GM19023 (cell line): ENCODE measurements at regions not wholly inside any gene's neighbourhood (a gene's known extent, or its start where the extent isn't known, plus 50 kb on each side); places are given as distances from the start of the nearest gene placed in this dataset.
"Not testable (repeated sequence)": the region's sequence is repeated elsewhere in the genome, so short reads cannot be mapped to it uniquely, and the experiment has no call there.

ENCODE experiments used
- ATAC-seq: cut with Tn5 transposase; IDR thresholded peaks from one replicate; pipeline ENCODE4 v1.9.1; 2021; ENCODE audit warnings: mild to moderate bottlenecking, moderate library complexity; ENCODE audit not compliant: unreplicated experiment

DNA sequence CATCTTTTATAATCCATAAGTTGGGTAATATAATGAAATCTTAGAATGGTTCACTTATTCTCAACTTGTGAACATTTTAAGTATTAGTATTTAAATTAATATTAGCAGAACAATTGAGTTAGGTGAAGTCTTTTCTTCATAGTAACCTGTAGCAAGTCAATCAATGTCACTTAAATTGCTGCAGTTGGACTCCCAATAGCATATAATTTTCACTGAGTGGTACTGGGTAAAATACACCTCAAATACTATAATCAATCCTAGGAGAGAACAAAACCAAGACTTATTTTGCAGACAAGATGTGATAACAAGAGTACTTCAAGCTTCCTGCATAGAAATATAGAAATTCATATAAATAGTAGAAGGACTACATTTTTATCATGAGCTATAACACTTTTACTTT lies 677.9 kb upstream of the LRRN3 start:
- no peak for ATAC-seq

DNA sequence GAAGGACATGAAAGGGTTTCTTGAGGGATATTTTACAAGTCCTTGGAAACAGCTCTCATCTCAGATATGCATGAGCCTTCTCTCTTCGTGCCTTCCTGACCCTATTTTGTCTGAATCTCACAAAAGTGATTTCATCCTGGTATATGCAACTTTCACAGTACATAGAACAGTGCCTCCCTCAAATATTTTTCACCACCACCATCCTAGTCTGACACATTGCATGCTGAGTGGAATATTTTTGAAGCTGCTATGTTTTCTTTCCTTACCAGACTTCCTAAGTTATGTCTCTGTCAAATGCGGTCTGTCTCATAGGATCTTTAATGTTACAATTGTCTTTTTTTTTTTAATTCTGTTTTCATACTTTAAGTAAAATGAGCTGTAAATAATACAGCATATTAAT lies 673.3 kb upstream of the LRRN3 start:
- no peak for ATAC-seq

DNA sequence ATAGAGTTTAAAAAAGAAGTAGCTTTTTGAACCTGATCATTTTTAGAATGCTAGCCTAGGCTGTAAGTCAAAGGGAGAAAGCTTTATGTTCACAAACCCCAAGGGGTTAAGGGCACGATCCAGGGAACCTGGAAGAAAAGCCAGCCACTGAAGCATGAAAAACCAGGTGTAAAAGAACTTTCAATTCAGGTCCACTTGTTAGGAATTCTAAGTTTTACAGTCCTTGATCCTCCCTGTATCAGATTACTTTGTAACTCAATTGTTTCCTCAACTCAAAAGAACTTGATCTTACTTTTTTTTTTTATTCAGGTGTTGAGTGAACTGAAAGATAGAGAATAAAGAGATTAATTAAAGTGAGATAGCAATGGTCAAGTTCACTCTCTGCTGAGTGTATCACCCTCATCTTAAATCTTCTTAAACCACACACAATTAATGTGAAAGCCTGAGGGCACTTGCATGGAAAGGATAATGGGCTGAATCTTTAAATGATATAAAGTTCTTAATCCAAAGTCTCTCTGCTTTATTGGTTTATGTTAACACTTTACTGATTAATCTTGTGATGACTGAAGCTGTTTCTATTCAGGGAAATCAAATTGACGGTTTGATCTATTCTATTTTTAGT lies 672.2 kb upstream of the LRRN3 start:
- no peak for ATAC-seq

DNA sequence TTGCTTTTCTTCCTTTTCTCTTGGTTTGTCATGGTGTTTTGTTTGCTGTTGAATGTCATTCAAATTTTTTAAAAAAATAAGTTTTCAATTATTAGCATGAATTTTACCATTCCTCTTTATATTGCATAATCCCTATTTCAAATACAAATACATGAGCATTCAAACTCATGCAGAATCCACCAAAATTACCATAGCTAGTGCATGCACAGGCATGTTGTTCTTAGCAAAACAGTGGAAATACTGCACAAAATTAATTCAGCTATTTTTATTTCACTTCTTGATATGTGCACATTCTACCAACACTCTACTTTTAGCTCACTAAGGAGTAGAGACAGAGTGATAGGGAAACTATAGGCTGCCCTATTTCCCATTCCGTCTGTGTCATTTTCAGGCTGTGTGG lies 670.1 kb upstream of the LRRN3 start:
- no peak for ATAC-seq

DNA sequence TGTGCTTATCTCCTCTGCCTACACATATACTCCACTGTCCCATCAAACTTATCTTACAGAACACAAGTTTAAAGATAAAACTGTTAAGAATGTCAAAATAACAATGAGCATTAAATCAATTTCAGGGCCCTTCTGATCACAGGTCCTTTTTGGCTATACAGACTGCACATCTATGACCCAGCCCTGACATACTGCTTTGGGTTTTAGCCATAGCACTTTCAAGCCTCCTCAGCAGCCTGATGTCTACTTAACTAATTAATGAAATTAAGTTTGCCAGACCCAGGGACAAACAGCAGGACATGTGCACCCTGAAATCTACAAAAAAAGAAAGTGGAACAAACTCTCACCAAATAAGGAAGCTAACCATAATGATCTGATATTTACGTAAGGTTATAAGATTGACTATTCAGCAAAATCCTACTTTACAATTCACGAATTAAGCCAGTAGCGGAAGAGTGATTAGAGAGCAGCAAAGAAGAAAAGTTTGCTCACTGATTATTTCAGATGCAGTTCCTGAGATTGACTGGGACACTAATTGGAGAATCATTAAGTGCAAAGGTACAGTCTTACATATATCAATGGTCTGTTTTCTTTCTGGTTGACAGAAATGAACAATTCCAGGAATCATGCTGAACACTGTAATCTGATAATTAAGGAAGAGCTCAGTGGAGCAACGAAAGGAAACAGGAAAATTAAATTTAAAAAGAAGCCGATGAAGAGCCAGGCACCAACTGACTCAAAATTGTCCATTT lies 669.3 kb upstream of the LRRN3 start:
- no peak for ATAC-seq

DNA sequence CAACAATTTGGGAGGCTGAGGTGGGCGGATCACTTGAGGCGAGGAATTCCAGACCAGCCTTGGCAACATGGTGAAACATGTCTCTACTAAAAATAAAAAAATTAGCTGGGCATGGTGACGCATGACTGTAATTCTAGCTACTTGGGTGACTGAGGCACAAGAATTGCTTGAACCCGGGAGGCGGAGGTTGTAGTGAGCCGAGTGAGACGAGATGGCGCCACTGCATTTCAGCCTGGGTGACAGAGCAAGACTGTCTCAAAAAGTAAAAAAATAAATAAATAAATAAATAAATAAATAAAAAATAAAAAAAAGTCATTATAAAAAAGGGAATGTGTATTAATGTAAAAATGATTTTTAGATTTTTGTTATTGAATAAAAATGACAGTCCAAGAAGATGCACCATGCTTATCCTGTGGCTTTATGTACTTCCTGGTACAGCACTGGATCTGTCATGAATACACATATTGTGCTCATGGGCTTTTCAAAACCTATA lies 658.8 kb upstream of the LRRN3 start:
- no peak for ATAC-seq

DNA sequence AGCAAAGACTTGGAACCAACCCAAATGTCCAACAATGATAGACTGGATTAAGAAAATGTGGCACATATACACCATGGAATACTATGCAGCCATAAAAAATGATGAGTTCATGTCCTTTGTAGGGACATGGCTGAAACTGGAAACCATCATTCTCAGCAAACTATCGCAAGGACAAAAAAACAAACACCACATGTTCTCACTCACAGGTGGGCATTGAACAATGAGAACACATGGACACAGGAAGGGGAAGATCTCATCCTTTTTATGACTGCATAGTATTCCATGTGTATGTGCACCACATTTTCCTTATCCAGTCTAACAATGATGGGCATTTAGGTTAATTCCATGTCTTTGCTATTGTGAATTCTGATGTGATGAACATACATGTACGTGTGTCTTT lies 652.0 kb upstream of the LRRN3 start:
- ATAC-seq, result not testable (repeated sequence)

DNA sequence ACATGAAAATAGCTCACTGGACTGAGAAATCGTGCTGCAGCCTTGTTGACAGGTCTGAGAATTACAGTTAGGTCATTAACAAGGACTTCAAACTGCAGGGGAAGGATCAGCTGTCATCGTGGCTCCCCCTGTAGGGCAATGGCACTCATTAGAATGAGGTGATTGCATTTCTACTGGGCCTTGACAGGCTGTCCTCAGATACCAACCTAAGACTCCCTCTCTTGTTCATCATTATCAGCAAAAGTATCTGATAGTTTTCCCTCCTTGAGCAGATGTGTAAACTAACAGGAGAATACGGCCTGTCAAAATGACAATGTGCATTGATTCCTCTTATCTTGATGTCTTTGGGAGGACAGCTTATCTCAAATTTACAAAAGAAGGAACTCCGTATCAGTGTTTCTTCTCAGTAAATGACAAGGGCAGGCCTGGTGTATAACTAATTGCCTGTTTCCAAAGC lies 648.5 kb upstream of the LRRN3 start:
- peak; percentile 71 for ATAC-seq

DNA sequence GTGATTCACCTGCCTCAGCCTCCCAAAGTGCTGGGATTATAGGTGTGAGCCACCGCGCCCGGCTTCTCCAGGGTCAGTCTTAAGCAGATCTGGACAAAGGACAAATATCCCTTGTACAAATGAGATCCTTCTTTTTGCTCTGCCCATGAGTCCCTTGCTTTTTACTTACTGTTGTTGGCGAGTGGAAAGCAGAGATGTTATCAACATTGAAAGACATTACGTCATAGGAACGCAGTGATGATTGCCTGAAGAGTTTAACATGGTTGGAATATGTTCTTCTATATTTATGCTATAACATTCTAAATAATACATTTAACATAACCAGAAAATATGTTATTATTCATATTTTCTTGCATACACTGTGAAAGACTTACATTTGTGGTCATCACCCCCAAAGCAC lies 644.3 kb upstream of the LRRN3 start:
- ATAC-seq, result no peak

DNA sequence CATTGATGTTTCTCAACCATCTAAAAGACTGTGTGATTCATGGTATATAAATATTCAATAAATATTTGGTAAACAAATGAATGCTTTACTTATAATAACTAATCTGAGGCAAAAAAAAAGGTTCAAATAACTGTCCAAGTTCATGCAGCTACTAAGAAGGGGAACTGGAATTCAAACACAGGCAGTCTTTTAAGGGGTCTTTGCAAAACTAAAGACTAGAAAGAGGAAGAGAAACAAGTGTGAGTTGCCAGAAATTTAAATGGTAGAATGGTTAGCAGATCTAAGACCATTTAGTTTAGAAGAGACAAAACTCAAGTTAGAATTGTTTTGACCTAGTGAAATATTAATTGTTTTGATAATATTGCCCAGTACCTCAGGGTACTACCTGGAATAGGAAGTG lies 642.0 kb upstream of the LRRN3 start:
- ATAC-seq, result no peak

DNA sequence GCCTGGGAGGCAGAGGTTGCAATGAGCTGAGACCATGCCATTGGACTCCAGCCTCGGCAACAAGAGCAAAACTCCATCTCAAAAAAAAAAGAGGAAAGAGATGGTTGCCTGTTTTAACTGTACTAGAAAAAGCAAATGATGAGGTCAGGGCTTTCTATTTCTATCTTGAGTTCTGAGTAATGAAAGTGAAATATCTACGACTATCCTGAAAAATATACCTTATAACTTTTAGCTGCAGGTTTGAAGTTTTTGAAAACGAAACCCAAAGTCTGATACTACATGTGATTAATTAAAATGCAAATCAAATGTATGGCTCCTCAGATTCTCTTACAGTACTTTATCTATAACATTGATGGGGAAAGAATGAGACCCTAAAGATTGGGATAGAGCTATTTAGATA lies 636.2 kb upstream of the LRRN3 start:
- ATAC-seq, result no peak

DNA sequence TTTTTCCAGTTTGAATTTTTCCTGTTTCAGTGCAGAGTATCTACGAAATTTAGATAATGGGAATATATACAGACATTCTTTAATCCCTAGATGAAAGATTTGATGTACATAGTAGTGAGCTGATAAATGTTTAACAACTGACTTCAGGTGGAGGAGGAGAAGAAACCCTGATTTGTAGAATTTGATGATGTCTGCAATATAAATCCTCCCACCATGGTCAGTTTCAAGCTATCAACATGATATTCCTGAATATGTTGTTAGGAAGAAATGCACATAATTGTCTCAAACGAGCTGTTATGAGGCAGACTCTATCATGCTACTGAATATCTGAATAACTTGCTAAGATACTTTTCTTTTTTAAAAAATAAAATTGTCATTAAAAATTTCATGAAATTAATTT lies 629.3 kb upstream of the LRRN3 start:
- ATAC-seq, result no peak

DNA sequence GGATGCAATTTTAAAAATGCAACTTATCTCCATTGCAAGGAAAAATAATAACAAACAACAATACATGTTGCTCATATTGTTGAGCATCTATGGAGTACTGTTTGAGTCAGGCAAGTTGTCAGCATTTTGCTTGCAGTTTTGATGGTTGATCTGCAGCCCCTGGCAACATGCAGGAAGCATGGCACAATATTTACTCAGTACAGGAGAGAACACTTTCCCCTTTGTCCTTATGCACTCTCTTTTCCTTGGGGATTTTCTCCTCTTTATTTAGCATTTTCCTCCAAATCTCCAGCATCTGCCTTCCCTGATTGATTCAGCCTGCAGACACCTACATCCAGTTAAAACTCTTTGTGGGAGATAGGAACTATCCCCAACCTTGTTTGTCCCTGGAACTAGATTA lies 620.5 kb upstream of the LRRN3 start:
- ATAC-seq, result no peak

DNA sequence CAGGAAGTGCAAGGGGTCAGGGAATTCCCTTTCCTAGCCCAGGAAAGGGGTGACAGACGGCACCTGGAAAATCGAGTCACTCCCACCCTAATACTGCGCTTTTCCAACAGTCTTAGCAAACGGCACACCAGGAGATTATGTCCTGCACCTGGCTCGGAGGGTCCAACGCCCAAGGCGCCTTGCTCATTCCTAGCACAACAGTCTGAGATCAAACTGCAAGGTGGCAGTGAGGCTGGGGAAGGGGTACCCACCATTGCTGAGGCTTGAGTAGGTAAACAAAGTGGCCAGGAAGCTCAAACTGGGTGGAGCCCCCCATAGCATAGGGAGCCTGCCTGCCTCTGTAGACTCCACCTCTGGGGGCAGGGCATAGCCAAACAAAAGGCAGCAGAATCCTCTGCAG lies 618.5 kb upstream of the LRRN3 start:
- ATAC-seq, result not testable (repeated sequence)

DNA sequence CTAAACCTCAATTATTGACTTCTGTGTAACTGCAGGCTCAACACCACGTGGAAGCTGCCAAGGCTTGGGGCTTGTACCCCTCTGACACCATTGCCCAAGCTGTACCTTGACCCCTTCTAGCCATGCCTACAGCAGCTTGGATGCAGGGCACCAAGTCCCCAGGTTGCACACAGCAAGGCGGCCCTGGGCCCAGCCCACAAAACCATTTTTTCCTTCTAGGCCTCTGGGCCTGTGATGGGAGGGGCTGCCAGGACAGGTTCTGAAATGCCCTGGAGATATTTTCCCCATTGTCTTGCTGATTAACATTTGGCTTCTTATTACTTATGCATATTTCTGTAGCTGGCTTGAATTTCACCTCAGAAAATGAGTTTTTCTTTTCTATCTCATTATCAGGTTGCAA lies 610.0 kb upstream of the LRRN3 start:
- no peak for ATAC-seq

DNA sequence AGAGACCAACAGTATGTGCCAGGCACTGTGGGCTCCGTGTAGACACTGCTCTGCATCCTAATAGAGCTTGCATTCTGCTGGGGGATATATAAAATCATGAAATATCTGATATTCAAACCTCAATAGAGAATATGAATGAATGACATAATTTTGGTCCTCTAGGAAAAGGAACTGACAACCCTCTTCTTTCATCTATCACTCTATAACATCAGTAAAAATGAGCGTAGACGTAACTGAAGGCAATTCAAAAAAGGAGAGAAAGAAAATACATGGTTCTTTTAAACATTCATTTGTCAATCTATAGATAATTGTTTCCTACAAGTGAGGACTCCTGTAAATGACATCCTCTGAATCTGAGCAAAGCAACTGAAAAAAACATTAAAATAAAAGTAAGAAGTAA lies 607.4 kb upstream of the LRRN3 start:
- ATAC-seq, result no peak

DNA sequence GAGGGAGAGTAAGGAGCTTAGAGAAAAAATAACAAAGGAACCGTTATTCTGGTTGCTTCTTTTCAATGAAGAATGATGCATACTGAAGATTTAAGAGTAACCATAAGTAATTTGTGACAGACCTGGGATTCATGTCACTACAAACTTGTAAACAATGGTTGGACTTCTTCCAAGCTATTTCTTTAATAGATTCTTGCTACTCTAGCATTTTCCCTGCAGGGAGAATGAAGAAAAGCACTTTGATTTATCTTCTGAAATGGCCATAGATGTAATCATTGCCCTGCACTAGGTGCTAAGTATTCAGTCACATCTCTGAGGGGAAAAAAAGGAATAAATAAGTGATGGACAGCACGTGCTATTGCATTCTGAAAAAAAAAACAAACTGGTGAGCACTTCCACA lies 606.6 kb upstream of the LRRN3 start:
- ATAC-seq, result no peak

DNA sequence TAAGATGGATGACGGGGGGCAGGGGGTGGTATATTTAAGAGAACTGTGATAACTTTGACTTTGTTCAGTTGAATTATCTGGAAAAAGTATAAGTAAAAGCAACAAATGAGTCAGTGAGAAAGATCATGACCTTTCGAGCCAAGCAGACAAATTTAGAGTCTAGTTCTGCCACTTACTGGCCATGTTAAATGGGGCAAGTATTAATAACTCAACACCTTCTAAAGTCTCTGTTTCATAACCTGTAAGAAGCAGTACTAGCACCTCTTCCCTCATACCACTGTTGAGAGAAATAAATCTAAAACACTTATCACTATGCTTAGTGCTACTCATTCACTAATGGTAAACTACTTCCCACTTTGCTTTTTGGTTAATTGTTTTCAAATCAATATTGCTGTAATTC lies 604.4 kb upstream of the LRRN3 start:
- no peak for ATAC-seq

DNA sequence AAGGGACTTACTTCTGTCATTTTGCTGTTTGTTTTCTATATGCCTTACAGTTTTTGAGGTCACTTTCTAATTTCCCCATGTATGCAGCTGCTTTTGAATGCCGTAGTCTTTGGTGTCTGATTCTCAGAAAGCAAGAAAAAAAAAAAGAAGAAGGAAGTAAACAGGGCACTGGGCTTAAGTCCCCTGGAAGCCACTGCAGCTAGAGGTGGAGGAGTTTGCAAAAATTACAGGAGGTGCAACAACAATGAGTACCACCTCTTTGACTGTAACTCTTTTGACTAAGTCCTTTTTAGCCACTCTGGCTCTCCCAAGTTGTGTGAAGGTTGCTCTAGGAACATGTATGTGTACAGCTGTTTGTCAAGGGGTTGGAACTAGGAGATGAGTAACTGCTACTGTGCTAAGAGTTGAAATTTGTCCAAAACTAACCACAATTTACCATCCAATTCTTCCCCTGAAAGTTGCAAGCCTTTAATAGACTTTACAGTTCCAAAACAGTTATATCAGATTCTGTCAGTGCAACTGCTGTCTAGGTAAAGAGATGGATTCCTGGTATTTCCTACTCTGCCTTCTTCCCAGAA lies 588.0 kb upstream of the LRRN3 start:
- no peak for ATAC-seq

DNA sequence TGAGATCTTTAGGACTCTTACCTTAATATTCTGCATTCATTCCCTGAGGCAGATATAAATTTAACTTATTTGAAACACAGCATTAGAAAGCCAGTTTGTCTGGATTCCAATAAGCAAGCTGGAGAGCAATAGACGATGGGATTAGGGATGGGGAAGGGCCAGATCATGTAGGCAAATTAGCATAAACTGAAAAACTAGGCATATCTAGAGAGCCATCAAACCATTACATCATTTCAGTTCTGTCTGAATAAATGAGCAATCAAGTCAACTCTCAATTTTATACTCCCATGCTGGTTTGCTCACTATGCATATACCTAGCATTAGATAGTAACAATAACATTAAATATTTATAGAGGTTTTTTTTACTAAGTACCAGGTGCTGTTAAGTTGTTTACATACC lies 583.6 kb upstream of the LRRN3 start:
- ATAC-seq, result no peak

DNA sequence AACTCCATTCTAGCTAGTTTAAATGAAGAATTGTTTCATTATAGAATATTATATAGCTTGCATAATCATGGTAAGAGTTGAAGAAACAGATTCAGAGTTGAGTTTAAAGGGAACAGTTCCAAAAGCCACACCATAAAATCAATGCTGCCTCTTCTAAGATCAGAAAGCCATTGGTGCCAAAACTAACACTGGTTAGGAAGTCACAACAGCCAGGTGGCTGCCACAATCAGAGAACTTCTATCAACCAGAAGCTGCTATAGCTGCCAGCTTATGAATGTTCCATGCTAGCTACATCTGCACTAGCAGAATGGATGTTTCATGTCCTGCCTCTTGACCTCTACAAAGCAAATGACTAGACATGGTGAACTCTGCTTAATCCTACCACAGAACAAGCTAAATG lies 583.1 kb upstream of the LRRN3 start:
- no peak for ATAC-seq

DNA sequence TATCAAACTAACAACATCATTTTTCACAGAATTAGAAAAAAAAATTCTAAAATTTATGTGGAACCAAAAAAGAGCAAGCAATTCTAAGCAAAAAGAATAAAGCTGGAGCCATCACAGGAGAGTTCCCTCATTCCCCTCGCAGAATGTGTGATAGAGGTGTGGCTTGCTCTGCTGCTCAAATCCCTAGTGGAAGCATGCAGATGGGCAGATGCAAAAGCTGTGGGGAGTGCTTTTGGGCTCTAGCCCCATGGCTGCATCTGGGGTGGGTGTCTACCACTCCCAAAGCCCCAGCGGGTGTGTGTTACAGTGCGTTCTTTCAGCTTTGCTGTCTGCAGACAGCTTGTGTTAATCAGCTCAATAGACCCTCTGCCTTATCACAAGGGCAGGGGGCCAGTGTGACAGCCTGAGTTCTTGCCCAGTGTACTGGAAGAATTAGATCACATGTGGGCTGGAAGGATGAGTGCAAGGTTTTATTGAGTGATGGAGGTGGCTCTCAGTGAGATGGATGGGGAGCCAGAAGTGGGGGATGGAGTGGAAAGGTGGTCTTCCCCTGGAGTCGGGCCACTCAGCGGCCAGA lies 575.9 kb upstream of the LRRN3 start:
- not testable (repeated sequence) for ATAC-seq
